Neuronal stem cell (in vitro differentiated cells): ENCODE measurements at regions not wholly inside any gene's neighbourhood (a gene's known extent, or its start where the extent isn't known, plus 50 kb on each side); places are given as distances from the start of the nearest gene placed in this dataset.

Experiments
- DNase-seq: peaks from one replicate; pipeline ENCODE4 v3.0.0-alpha.2; 2013; ENCODE audit warnings: low spot score
- H2AFZ ChIP-seq: one replicate; pipeline ENCODE4 v1.6.1; 2013; ENCODE audit warnings: mild to moderate bottlenecking, low read length, inconsistent platforms
- H2AK5ac ChIP-seq: 2 replicates; pipeline ENCODE4 v1.6.1; 2013; ENCODE audit warnings: low read depth, mild to moderate bottlenecking, inconsistent platforms, low read length, moderate library complexity, mixed read lengths
- H2BK120ac ChIP-seq: 2 replicates; pipeline ENCODE4 v1.6.1; 2013; ENCODE audit warnings: low read depth, mild to moderate bottlenecking, inconsistent platforms, low read length, moderate library complexity, mixed read lengths
- H2BK12ac ChIP-seq: one replicate; pipeline ENCODE4 v1.6.1; 2013; ENCODE audit warnings: low read length, inconsistent platforms
- H2BK15ac ChIP-seq: 2 replicates; pipeline ENCODE4 v1.6.1; 2013; ENCODE audit warnings: mild to moderate bottlenecking, low read length, inconsistent platforms, mixed read lengths
- H2BK5ac ChIP-seq: one replicate; pipeline ENCODE4 v1.6.1; 2013; ENCODE audit warnings: inconsistent platforms, mild to moderate bottlenecking, low read length, moderate library complexity
- H3K14ac ChIP-seq: one replicate; pipeline ENCODE4 v1.6.1; 2013; ENCODE audit warnings: low read length, inconsistent platforms
- H3K18ac ChIP-seq: 2 replicates; pipeline ENCODE4 v1.6.1; 2013; ENCODE audit warnings: low read length, inconsistent platforms
- H3K23ac ChIP-seq: 2 replicates; pipeline ENCODE4 v1.6.1; 2013; ENCODE audit warnings: low read depth, mild to moderate bottlenecking, mixed read lengths, low read length, inconsistent platforms; ENCODE audit not compliant: poor library complexity
- H3K27ac ChIP-seq: replicated peaks from 3 replicates; pipeline ENCODE4 v1.5.1; 2013; ENCODE audit warnings: low read length, inconsistent platforms
- H3K27me3 ChIP-seq, 3 experiments: 2 replicates each; pipeline ENCODE4 v1.6.1; 2013; ENCODE audit warnings: low read length in 3 of 3, mild to moderate bottlenecking in 2 of 3, inconsistent platforms in 1 of 3, low read depth in 1 of 3, mixed read lengths in 1 of 3, moderate library complexity in 1 of 3; ENCODE audit not compliant: control insufficient read depth in 3 of 3, insufficient read depth in 3 of 3
- H3K36me3 ChIP-seq, 2 donors: replicated peaks in 1 of 2; 2 replicates each; pipeline ENCODE4 v1.6.1; 2013; ENCODE audit warnings: low read length in 2 of 2; ENCODE audit not compliant: control insufficient read depth in 2 of 2, insufficient read depth in 2 of 2
- H3K4ac ChIP-seq: 2 replicates; pipeline ENCODE4 v1.6.1; 2013; ENCODE audit warnings: inconsistent platforms, mild to moderate bottlenecking, low read length, moderate library complexity
- H3K4me1 ChIP-seq, 2 donors: 1 replicate in 1 of 2; 2 replicates in 1 of 2; pipeline ENCODE4 v1.6.1; 2013; ENCODE audit warnings: low read length in 2 of 2, low read depth in 1 of 2; ENCODE audit not compliant: control insufficient read depth in 2 of 2, insufficient read depth in 1 of 2
- H3K4me2 ChIP-seq: one replicate; pipeline ENCODE4 v1.6.1; 2013; ENCODE audit warnings: mild to moderate bottlenecking, low read length, inconsistent platforms; ENCODE audit not compliant: insufficient read depth, poor library complexity, severe bottlenecking
- H3K4me3 ChIP-seq, 2 donors: 2 replicates each; pipeline ENCODE4 v1.5.1; 2013; ENCODE audit warnings: low read length in 2 of 2, mild to moderate bottlenecking in 2 of 2, inconsistent platforms in 1 of 2, moderate library complexity in 1 of 2
- H3K79me1 ChIP-seq: one replicate; pipeline ENCODE4 v1.6.1; 2013; ENCODE audit warnings: low read depth, mild to moderate bottlenecking, inconsistent platforms, low read length, moderate library complexity
- H3K9ac ChIP-seq: one replicate; pipeline ENCODE4 v1.6.1; 2013; ENCODE audit warnings: mild to moderate bottlenecking, low read depth, low read length, inconsistent platforms; ENCODE audit not compliant: poor library complexity
- H3K9me3 ChIP-seq, 2 donors: replicated peaks in 1 of 2; 2 replicates each; pipeline versions ENCODE3 to v1.6.1; 2013; ENCODE audit warnings: low read length in 2 of 2, mild to moderate bottlenecking in 2 of 2, inconsistent platforms in 1 of 2, low read depth in 1 of 2, mixed read lengths in 1 of 2, moderate library complexity in 1 of 2; ENCODE audit not compliant: control insufficient read depth in 2 of 2, insufficient read depth in 1 of 2
- H4K8ac ChIP-seq: one replicate; pipeline ENCODE4 v1.6.1; 2013; ENCODE audit warnings: low read depth, mild to moderate bottlenecking, inconsistent platforms, low read length, moderate library complexity
- H4K91ac ChIP-seq: one replicate; pipeline ENCODE4 v1.6.1; 2013; ENCODE audit warnings: low read length, low read depth, mild to moderate bottlenecking, inconsistent platforms; ENCODE audit not compliant: poor library complexity
- WGBS, 2 donors: extraction: QIAGEN DNeasy Blood & Tissue Kit; methylation state at CpG; one replicate each; pipeline ENCODE4 v1.1.7; 2013; ENCODE audit warnings: missing lambda C conversion rate in 2 of 2, mixed read lengths in 1 of 2; ENCODE audit not compliant: insufficient read length in 2 of 2, insufficient replicate concordance in 1 of 2; ENCODE audit errors: extremely low coverage in 2 of 2; 5-methylcytosine and 5-hydroxymethylcytosine counted together

DNA sequence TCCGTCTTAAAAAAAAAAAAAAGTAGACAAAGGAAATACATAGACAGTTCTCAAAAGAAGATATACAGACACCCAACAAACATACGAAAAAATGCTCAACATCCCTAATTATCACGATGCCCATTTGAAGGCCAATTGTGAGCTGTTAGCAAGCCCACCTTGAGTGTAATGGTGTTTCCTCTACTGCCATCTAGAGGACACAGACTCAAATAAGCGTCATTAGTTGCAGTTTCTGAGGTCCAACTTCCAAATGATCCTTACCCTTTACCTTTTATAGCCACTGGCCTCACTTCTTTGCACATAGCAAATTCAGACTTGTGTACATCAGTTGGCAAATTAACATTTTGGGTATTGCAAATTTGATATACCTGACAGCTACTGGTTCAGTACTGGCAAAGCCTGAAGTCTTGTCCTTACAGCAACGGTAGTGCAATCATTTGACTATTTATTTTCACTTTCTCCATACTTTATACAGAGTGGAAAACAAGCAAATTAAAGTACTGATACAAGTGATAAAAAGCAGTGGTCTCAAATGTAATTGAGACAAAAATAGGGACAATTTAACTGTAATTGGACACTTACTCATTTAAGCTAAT, 536.3 kb upstream of the EEF2KMT start:
- Histone ChIP-seq H2BK15ac (no peak overlapping the region), H3K4ac (no peak overlapping the region), H4K8ac (no peak overlapping the region), H3K9ac (no peak overlapping the region), H3K27ac (no peak overlapping the region), H3K36me3 (no peaks in the 10 kb centered on the region), H3K4me3 (no peak overlapping the region), H2BK120ac (no peak overlapping the region), H2BK12ac (no peak overlapping the region), H3K18ac (no peak overlapping the region), H3K9me3 (no peaks in the 10 kb centered on the region), H4K91ac (no peak overlapping the region), H3K4me2 (no peak overlapping the region), H3K14ac (no peak overlapping the region), H3K27me3 (no peaks in the 10 kb centered on the region), H3K4me1 (no peaks in the 10 kb centered on the region), H2AK5ac (no peak overlapping the region), H2BK5ac (no peak overlapping the region), H2AFZ (no peak overlapping the region), H3K79me1 (no peaks in the 10 kb centered on the region), H3K23ac (no peak overlapping the region)
- DNase-seq = peak; percentile 21
- WGBS, 2 donors = no CpG with 5 or more reads among the region's 5 CpGs

- no peak overlapping the region for H3K18ac ChIP-seq
- no peaks in the 10 kb centered on the region for H3K79me1 ChIP-seq
- H2BK12ac ChIP-seq = no peak overlapping the region
- no peak overlapping the region for H3K9ac ChIP-seq
- H3K23ac ChIP-seq = no peak overlapping the region
- no peak overlapping the region for H3K4ac ChIP-seq
- no peak for DNase-seq
- no peak overlapping the region for H3K4me2 ChIP-seq
- no peak overlapping the region for H3K14ac ChIP-seq
- no peaks in the 10 kb centered on the region for H3K4me1 ChIP-seq
- H2BK15ac ChIP-seq = no peak overlapping the region
- H2AFZ ChIP-seq = no peak overlapping the region
- no peak overlapping the region for H4K91ac ChIP-seq
- H3K36me3 ChIP-seq = no peaks in the 10 kb centered on the region
- no peak overlapping the region for H4K8ac ChIP-seq
- H3K9me3 ChIP-seq = no peaks in the 10 kb centered on the region
- no peak overlapping the region for H3K4me3 ChIP-seq
- H2AK5ac ChIP-seq = no peak overlapping the region
- no peak overlapping the region for H3K27ac ChIP-seq
- H3K27me3 ChIP-seq = peaks cover 0 to under 1% (median 0%) of the 10 kb centered on the region in 3 experiments
- H2BK120ac ChIP-seq = no peak overlapping the region
- WGBS, 2 donors = no CpG with 5 or more reads among the region's 9 CpGs
- H2BK5ac ChIP-seq = no peak overlapping the region
Observed at GRCh38 chr16:5622234-5622884, 524.8 kb upstream of the EEF2KMT start.

- Histone ChIP-seq H3K4me2 (no peak overlapping the region), H3K18ac (no peak overlapping the region), H4K91ac (no peak overlapping the region), H3K4me1 (no peaks in the 10 kb centered on the region), H2BK5ac (no peak overlapping the region), H3K27me3 (peaks cover 0 to 3% (median 0%) of the 10 kb centered on the region in 3 experiments), H3K27ac (no peak overlapping the region), H2BK120ac (no peak overlapping the region), H3K9me3 (no peaks in the 10 kb centered on the region), H3K4ac (no peak overlapping the region), H2BK12ac (no peak overlapping the region), H3K79me1 (no peaks in the 10 kb centered on the region), H2BK15ac (no peak overlapping the region), H4K8ac (no peak overlapping the region), H3K23ac (no peak overlapping the region), H3K9ac (no peak overlapping the region), H3K4me3 (no peak overlapping the region), H3K14ac (no peak overlapping the region), H2AK5ac (no peak overlapping the region), H3K36me3 (no peaks in the 10 kb centered on the region), H2AFZ (no peak overlapping the region)
- no peak for DNase-seq
- no CpG with 5 or more reads among the region's 4 CpGs for WGBS, 2 donors
Observed at GRCh38 chr16:5621826-5622225, 524.2 kb upstream of the EEF2KMT start.

DNA sequence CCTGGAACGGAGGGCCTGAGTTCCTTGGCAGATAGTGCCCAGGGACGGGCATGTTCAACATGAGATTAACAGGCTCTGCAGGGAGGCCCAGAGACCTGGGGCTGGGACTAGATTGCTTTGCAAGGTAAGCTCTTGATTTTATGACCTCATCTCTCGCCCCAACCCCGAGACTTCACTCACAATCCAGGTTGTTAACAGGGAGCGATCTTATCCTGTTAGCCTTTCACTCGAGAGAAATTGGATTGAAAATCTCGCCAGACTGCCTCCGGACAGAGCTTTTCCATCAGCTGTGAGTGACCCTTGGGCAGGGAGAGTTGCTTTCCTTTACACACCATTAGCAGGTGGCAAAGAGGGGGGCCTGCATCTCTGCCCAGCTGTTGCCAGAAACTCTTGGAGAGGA, 521.7 kb upstream of the EEF2KMT start:
- no CpG with 5 or more reads among the region's 8 CpGs for WGBS, 2 donors
- H3K36me3 ChIP-seq = no peaks in the 10 kb centered on the region
- H3K27ac ChIP-seq = no peak overlapping the region
- no peak overlapping the region for H2AFZ ChIP-seq
- DNase-seq = no peak
- H3K4me1 ChIP-seq = peaks cover 0 to 4% of the 10 kb centered on the region in 2 donors
- no peak overlapping the region for H3K23ac ChIP-seq
- no peak overlapping the region for H2BK5ac ChIP-seq
- H3K18ac ChIP-seq = no peak overlapping the region
- H2BK120ac ChIP-seq = no peak overlapping the region
- H3K79me1 ChIP-seq = no peaks in the 10 kb centered on the region
- H3K4me3 ChIP-seq = no peak overlapping the region
- H3K4ac ChIP-seq = no peak overlapping the region
- H3K27me3 ChIP-seq = peaks cover 0 to 3% (median 0%) of the 10 kb centered on the region in 3 experiments
- H3K4me2 ChIP-seq = no peak overlapping the region
- H4K8ac ChIP-seq = no peak overlapping the region
- H3K14ac ChIP-seq = no peak overlapping the region
- H3K9ac ChIP-seq = no peak overlapping the region
- no peak overlapping the region for H2BK15ac ChIP-seq
- H3K9me3 ChIP-seq = no peaks in the 10 kb centered on the region
- no peak overlapping the region for H2BK12ac ChIP-seq
- no peak overlapping the region for H2AK5ac ChIP-seq
- H4K91ac ChIP-seq = no peak overlapping the region
